ENCODE measurements at regions not wholly inside any gene's neighbourhood (a gene's known extent, or its start where the extent isn't known, plus 50 kb on each side); places are given as distances from the start of the nearest gene placed in this dataset.

- TF ChIP-seq EZH2phosphoT487 (IDR thresholded peaks at IDR 0.05; ENCODE audit: insufficient read depth, low read depth) (no peak), EZH2 (IDR thresholded peaks at IDR 0.05; ENCODE audit: insufficient read depth, poor library complexity, severe bottlenecking) (no peak)
These were observed 265.8 kb upstream of the TRPC7 start for GRCh38 chr5:136631186-136631585.
